Stimulated activated CD4-positive, alpha-beta T cell treated with anti-CD3 and anti-CD28 coated beads, Interleukin-12 subunit alpha, Interleukin-12 subunit beta, amount 100 ng/mL, for 4 hours (primary cell): ENCODE measurements at regions not wholly inside any gene's neighbourhood (a gene's known extent, or its start where the extent isn't known, plus 50 kb on each side); places are given as distances from the start of the nearest gene placed in this dataset.

Source experiments
- DNase-seq: peaks from one replicate; pipeline ENCODE4 v3.0.0-alpha.2; 2020

DNA sequence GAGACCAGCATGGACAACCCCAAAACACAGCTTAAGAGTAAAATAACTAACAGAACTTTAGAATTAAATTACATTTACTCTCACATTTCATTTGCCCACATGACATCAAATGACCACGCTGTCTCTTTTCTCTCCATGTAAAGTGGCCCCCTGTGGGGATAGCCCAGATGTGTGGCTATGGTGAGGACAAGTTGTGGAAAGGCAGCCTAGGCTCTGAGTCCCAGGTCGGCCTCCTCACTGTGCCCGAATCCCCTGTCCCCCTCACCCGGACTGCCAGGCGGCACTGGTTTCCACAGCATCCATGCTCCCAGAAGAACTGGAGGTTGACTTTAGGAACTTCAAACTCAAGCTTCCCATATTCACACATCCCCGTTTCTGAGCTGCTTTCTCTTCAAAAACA lies 111.8 kb upstream of the UQCRFS1 start:
- no peak for DNase-seq

DNA sequence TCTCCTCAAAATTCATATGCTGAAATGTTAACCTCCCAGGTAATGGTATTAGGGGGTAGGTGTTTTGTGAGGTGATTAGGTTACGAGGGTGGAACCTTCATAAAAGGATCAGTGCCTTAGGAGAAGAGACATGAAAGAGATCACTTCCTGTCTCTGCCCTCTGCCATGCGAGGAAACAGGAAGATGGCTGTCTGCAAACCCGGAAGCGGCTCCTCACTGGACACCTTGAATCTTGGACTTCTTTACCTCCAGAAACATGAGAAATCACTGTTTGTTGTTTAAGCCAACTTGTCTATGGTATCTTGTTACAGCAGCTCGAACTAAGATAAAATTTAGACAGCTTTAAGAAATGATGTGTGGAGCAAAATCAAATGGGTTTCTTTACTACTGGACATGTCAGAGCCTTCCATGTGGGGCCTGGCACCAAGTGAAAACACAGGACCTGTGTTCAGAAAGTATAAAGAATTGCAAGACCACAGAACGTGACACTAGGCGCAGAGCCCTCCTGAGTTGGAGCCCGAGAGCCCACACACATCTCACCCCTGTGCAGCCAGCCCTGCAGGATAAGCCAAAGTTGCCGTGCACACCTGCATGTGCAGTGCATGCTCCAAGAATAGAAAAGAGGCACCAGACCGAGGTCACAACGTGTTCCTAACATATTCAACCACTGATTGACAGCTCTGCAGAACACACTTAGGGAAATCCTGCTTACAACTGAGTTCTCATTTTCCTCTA lies 112.5 kb upstream of the UQCRFS1 start:
- no peak for DNase-seq

DNA sequence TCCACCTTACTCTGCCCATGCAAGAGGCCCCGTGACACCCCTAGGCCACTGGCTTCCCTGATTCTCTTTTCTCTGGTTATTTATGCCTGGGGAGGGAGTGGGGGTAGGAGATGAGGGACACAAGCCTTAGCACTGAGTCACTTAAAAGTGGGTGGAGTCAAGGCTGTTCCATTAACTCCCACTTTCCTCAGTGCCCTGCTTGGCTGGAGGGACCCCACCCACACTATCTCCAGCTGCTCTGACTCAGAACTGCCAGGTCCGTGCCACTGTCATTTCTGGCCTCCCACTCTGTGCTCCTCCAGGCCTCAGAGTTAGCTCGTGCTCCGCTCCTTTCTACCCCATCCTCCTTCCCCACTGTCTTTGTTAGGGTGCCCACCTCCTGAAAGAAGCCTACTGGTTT lies 113.4 kb upstream of the UQCRFS1 start:
- no peak for DNase-seq

DNA sequence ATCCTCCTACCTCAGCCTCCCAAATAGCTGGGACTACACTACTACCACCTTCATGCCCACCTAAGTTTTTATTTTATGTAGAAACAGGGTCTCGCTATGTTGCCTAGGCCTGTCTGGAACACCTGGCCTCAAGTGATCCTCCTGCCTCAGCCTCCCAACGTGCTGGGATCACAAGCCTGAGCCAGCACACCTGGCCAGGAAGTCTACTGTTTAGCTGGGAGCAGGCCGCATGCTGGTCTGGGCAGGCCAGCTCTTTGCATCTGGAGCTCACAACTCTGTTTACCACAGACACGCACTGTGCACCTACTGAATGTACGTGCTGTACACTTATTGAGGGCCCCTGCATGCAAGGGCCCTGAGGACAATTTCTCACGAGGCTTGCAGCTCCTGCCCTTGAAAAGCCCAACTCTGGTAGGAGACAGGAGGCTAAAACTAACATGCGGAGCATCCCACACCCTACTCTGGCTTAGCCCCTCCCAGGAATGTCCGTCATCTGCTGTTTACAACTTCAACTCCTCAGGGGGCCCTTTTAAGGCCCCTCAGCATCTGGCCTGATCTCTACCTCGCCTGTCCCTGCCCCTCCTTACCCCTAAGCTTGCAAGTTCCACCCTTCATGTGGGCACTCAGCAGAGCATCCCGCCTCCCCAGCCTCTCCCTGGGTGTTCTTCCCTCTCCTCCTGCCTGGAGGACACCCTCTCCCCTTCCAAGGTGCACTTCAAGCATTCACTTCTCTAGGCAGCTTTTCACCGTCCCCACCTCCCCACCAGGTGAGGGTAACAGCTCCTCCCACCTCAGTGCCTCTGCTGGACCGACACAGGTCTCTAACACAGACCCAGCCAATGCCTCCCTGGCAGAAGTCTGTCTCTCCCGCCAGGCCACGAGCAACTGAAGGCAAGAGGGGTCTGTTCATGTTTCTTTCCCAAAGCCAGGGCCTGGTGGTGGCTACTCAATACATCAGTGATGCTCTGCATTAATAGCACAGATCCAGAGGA lies 114.2 kb upstream of the UQCRFS1 start:
- DNase-seq: no peak

DNA sequence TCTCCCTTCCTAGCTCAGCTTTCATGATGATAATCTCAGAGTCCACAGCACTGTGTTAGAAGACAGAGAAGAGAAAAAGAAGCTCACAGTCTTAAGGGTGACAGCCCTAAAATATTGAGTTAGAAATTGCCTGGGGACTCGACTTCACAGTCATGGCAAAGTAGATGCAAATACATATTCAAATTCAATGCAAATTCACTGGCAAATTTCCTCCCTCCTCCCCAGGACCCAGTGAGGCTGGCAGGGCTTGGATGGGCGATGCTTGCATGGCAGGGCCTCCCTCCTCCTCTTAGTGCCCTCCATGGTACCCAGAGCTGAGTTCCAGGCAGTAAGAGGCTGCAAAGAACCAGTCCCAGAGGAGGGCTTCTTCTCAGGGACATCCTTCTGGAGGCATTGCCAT lies 115.6 kb upstream of the UQCRFS1 start:
- no peak for DNase-seq

DNA sequence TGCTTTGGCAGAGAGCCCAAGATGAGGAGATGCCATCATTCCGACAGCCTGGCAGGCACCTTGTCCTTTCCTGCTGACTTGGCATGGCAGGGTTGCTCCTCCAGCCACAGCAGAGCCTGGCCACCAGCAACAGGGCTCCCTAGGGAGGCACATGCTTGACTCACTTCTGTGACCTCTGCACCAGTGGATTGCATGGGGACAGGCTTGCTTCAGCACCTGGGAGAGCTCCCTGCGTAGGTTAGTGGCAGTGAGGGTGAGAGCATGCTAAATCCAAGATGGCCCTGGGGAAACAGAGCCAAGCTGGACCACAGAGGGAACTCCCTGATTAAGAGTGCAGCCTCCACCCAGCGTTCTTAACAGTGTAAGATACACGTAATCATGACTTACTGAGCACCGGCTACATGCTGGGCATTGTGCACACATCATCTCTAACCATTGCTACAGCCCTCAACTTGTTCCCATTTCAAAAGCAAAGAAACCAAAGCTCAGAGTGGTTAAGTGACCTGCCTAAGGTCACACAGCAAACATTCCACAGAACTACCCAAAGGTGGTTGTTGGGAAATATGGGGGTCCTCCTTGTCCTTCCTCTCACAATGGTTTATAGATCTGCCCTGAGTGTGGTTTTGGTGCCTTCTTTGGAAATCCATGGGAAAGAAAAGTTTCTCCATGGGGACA lies 116.6 kb upstream of the UQCRFS1 start:
- no peak for DNase-seq

DNA sequence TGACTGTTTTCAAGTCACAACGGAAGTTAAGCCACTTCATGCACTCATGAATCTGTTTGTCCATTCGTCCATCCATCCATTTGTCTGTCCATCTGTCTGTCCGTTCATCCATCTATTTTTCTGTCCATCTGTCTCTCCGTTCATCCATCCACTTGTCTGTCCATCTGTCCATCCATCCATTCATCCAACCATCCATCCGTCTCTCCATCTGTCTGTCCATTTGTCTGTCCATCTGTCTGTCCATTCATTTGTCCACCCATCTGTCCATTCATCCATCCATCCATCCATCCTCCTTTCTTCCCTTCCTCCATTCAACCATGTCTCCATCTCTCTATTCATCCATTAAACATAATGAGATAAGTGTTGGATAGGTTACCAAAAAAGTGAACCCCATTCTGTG lies 123.5 kb upstream of the UQCRFS1 start:
- DNase-seq: no peak

DNA sequence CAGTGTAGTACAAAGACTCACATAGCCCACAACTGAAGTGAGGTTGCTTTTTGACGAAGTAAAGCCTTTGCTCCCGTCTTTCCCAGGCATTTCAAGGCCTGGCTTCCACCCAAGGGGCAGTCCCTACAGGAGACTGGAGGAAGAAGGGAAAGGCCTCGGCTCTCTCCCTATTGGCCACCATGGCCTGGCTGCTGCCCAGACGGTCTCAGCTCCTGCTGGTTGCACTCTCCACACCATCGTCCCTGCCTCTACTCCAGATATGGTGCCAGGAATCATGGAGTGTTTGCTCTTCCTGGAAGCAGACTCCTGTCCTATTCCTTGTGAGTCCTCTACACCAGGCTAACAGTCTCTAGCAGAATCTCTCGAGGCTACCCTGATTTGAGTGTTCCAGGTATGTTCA lies 124.1 kb upstream of the UQCRFS1 start:
- DNase-seq: no peak

DNA sequence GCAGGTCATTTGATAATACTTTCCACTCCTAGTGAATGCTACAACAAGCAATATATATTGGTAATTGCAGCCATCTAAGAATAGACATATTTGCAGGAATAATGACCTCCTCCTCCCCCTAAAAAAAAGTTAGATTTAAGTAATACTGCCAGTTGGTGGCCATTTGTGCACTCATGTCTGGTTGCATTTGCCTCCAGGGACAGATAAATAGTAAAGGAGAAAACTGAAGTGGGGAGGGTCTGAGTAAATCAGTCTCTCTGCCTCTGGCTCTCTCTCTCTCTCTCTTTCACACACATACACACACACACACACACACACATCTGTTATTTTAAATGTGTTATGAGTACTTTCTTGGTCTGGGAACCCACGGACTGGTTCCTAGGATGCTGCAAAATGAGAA lies 125.5 kb upstream of the UQCRFS1 start:
- DNase-seq: no peak

DNA sequence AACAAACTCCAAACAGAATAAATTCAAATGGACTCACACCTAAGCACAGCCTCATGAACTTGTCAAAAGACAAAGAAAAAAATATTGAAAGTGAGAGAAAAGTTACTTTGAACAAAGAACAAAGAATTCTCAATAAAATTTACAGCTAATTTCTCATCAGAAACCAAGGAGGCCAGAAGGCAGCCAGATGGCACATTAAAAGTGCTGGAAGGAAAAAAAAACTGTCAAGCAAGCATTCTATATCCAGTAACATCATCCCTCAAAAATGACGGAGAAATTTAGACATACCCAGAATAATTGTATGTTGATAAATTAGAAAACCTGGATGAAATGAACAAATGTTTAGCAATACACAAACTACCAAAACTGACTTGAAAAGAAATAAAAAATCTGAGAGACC lies 129.8 kb upstream of the UQCRFS1 start:
- no peak for DNase-seq

DNA sequence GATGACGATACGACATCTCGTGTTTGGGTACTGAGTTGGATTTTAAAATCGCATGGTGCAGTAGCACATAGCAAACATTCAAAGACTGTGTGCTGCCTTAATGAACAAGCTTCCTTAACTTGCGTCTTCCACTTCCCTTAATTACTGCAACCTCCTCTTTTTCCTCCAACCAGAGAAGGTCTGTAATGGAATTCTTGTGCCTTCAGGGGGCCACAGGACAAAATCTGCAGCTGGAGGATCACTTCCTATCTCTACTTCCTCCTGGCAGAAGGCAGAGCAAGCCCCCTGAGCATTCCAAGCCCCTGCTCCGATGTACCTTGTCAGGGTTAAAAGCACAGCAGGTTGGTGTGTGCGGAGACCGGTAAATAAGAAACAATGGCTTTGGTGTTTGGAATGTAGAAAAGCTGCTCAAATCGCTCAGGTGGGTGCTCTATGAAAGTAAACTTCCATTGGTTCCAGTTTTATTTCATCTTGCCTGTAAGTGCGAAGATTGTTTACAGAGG lies 151.3 kb upstream of the UQCRFS1 start:
- DNase-seq: no peak

DNA sequence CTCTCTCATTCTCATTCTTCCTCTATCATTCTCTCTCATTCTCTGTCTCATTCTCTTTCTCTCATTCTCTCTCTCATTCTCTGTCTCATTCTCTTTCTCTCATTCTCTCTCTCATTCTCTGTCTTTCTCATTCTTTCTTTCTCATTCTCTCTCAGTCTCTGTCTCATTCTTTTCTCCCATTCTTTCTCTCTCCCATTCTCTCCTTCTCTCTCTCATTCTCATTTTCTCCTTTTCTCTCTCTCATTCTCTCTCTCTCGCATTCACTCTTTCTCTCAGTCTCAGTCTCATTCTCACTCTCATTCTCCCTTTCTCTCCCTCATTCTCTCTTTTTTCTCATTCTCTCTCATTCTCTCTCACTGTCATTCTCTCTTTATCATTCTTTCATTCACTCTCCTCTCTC lies 152.0 kb upstream of the UQCRFS1 start:
- no peak for DNase-seq

DNA sequence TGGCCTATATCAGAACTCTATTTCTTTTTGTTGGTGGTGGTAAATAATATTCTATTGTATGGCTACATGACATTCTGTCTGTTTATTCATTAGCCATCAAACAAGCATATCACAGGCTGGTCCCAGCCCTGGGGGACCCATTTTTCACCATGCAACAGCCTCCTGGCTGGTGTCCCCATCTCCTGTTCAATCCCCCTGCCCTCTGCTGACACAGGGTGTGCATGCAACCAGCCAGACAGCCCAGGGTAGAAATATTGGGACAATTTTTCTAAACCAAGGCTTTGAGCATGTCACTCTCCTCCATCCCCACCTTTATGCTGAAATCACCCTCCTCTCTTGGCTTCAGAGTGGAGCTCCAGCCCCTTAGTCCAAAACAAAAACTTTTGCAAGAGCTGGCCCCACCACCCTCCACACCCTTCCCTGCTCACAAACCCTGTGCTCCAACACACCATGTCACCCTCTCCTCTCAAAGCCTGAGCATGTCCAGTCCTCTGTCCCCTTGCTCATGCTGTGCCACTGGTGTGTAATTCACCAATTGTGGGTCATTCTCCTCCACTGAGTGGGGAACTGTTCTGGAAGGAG lies 153.0 kb upstream of the UQCRFS1 start:
- no peak for DNase-seq

DNA sequence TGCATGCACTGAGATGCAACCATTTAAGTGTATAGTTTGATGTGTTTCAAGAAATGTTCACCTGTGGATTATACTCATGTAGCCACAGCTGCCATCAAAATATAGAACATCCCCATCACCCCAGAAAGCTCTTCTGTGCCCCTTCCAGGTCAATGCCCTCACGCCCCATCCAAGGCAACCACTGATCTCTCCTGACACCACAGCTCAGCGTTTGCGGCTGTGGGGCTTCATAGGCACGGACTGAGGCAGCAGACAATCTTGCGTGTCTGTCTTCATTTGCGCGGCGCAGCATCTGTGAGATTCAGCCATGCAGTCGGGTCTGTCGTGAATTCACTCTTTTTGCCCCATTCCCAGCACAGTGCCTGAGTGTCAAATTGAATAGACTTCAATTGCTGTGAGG lies 153.8 kb upstream of the UQCRFS1 start:
- no peak for DNase-seq

DNA sequence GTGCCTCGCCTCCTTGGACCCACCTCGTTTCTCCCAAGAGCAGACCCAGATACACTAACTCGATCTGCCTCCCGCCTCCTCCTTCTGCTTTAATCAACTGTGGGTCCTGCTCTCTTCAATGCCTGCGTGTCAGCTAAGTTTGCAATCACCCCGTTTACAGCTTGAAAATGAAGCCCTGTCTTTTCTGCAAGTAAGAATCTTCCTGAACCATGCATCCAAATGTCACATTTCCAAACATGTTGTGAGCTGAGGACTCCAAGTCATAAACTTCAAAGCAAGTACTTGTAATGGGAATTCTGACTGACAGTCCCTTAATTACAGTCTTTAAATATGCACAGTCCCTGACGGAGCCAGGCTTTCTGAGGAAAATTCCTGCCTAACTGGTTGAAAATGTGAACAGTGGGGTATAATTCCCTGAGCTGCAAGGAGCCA lies 154.9 kb upstream of the UQCRFS1 start:
- no peak for DNase-seq

DNA sequence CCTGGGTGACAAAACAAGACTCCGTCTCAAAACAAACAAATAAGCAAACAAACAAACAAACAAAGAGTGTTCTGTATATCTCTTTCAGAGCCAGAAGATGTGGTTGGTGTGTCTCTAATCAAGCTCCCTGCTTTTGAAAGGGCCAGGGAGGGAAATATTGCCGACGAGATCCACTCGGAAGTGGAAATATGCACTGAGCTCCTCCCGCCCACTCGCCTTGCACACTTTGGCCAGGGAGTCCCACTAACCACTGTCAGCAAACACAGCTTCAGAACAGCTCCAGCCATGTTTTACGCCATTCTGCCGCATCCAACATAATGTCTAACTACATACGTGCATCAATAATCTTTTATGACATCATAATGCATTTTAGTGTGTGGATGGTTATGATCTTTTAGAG lies 155.5 kb upstream of the VSTM2B start:
- DNase-seq: no peak

DNA sequence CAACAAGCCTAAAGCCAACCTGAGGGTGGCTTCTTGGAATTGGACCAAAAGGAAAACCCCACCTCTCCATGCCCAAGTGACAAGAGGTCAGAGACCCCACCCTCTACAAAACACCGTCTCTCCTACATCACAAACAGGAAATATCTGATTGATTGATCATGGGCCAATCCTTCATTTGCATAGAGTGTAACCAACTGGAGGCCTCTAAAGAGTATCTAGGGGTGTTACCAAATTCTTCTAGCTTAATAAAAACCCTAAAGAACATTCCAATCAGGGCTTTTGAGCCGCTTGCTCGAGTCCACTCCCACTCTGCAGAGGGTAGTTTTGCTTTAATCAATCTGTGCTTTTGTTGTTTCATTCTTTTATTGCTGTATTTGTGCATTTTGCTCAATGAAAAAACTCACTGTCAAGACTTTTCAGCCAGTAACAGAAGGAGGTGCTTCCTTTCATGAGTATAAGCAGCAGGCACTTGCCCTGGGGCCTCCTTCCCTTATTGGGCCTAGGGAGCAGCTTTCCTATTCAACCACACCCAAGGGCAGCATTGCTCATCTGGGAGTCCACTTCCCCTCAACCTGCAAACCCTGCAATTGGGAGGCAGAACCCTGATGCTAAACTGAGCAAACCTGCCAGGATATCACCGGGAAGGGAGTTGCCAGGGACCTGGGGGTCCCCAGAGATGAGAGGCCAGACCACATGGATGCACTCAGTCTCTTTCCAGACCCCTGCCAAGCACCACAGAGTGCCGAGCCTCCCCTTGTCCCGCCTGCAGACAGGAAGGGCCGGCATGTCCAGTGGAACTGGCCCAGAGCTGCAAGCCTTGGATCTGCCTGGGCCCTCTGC lies 154.3 kb upstream of the VSTM2B start:
- no peak for DNase-seq

DNA sequence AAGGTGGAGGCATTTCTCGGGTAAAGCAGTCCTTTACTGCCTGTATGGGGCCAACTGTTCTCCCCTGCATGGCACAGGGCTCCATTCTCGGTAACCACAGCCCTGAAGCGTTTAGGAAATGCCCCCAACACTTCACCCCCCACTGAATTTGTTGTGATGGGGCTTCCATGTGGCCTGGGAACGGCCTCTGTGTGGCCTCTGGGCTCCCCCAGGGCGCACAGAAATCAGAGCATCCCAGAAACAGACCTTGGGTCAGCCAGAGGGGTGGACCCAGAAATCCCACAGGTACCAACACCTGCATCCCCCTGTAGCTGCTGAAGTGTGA lies 153.7 kb upstream of the VSTM2B start:
- DNase-seq: no peak

DNA sequence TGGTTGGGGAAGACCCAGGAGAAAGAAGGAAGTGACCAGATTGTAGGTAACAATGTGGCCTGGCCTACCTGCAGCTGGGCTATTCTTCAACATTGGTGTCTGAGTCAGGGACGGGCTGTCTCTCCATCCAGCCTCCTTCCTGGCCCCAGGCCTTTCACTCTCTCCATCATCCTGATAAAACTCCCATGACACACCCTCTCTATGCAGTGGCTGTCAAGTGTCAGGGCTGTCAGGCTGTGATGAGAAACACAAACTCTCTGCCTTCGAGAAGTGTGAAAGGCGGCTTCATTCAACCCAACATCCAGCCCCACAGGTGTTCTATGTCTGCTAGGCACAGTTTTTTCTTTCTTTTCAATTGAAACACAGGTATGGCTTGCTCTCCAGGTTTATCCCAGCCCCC lies 153.3 kb upstream of the VSTM2B start:
- DNase-seq: no peak

DNA sequence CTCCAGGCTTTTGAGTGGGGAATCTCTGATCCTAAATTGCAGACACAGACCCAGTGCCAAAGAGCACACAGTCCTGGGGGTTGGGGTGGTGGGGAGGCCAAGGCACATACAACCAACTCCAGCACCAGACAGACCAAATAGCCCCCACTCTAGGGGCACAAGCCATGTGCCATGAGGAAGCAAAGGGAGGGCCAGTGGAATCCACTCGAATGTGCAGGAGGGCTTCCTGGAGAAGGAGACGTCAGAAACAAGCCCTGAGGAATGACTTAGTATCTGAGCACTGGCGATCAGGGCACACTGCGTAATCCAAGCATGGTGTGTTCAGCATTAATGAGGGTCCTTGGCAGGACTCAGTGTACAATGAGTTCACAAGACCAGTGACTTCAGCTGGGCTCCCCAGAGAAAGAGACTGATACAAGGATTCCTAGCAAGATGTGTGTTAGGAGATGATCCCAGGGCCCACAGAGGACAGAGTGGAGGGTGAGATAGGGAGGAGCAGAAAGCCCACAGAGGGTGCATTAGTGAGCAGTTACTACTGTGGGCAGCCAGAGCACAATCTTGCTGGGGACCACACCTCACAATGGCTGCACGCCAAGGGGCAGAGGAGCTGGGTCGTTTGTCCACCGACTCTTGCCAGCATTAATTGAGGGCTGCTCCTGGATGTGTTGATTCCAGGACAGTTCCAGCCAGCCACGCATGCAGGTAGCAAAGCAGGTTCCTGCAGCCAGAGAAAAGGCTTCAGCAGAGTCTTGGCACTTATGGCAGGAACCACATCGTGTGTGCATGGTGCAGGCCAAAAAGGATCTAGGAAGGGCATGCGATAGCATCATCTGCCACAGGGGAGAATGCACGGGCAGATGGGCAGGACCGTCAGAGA lies 152.6 kb upstream of the VSTM2B start:
- no peak for DNase-seq

DNA sequence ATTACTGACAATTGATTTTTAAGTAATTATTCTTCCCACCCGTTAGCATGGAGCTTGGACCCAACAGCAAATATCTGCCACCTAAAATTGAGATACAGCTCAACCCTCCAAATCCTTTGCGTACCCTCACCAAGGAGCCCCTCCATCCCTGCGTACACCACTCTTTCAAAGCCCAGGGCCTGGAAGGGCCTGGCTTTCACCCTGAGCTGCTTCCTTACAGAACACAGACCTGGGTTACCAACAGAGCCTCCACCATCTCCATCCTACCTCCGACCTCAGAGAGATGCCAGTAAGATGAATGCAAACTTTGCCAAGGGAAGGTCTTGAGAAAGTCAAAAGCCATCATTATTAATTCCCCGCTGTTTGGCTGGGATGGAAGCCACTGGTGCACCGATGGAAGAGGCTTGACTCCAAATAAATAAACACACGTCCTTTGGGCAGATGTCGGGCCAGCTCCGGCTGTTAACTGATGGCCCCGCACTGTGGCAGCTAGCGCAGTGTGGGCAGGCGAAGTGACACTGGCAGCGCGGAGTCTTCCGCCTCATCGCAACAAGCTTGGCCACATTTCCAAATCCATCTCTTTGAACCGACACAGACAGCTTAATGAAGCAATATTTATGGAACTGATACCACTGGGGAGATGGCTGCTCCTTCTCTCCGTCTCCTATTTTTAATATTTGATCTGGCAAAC lies 150.2 kb upstream of the VSTM2B start:
- DNase-seq: no peak
